Neuron (in vitro differentiated cells): ENCODE measurements at regions not wholly inside any gene's neighbourhood (a gene's known extent, or its start where the extent isn't known, plus 50 kb on each side); places are given as distances from the start of the nearest gene placed in this dataset.
"Not testable (repeated sequence)": the region's sequence is repeated elsewhere in the genome, so short reads cannot be mapped to it uniquely, and the experiment has no call there.

Experiments used
- H2AFZ ChIP-seq: one replicate; pipeline ENCODE4 v1.6.1; 2013; ENCODE audit warnings: low read depth, mild to moderate bottlenecking, inconsistent platforms, low read length, moderate library complexity
- H3K27me3 ChIP-seq: one replicate; pipeline ENCODE4 v1.6.1; 2013; ENCODE audit warnings: low read length; ENCODE audit not compliant: insufficient read depth
- H3K36me3 ChIP-seq: one replicate; pipeline ENCODE4 v1.6.1; 2013; ENCODE audit warnings: low read length; ENCODE audit not compliant: insufficient read depth
- H3K4me1 ChIP-seq: one replicate; pipeline ENCODE4 v1.6.1; 2013; ENCODE audit warnings: low read length; ENCODE audit not compliant: insufficient read depth
- H3K4me3 ChIP-seq: 2 replicates; pipeline ENCODE4 v1.5.1; 2013; ENCODE audit warnings: mild to moderate bottlenecking, low read length, moderate library complexity
- H3K9me3 ChIP-seq: one replicate; pipeline ENCODE4 v1.6.1; 2013; ENCODE audit warnings: low read length

DNA sequence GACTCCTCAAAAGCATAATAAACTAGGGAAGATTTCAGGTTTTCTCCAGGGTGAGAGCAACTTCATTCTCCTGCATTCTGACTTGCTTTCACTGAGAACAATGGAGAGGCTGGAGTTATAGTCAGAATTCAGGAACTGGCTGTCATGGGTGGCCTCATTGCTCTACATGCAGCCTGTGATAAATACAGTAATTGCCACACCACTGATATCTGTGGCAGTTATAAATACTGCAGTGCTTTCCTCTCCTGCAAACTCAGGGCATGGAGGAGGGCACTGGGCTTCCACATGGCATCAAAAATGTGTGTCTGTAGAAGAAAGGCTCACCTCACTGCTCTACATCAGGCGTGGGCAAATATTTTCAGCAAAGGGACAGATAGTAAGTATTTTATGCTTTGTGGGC is 510.2 kb downstream of the ZNF516 start:
- no peak overlapping the region for H2AFZ ChIP-seq
- no peaks in the 10 kb centered on the region for H3K27me3 ChIP-seq
- no peaks in the 10 kb centered on the region for H3K4me1 ChIP-seq
- H3K36me3 ChIP-seq, result no peaks in the 10 kb centered on the region
- no peak overlapping the region for H3K4me3 ChIP-seq
- H3K9me3 ChIP-seq, result no peaks in the 10 kb centered on the region

DNA sequence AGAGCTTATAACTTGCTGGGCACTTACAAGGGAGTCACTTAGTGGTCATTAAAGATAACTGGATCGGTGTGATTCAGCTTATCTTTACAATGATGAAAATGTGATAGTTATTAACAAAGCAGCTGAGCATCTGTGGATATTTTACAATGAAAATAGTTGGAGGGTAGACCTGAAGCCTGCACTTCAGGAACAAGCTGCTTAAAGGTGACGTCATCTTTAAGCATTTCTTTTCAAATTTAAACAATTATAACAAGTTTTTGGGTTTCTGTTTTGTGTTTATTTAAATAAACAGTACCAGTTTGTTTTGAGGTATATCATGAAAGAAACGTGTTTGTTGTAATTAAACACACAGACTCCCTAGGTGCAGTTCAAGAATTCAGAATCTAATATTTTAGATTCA is 513.9 kb downstream of the ZNF516 start:
- no peaks in the 10 kb centered on the region for H3K27me3 ChIP-seq
- no peaks in the 10 kb centered on the region for H3K36me3 ChIP-seq
- no peaks in the 10 kb centered on the region for H3K9me3 ChIP-seq
- H3K4me3 ChIP-seq, result no peak overlapping the region
- H2AFZ ChIP-seq, result no peak overlapping the region
- H3K4me1 ChIP-seq, result no peaks in the 10 kb centered on the region

DNA sequence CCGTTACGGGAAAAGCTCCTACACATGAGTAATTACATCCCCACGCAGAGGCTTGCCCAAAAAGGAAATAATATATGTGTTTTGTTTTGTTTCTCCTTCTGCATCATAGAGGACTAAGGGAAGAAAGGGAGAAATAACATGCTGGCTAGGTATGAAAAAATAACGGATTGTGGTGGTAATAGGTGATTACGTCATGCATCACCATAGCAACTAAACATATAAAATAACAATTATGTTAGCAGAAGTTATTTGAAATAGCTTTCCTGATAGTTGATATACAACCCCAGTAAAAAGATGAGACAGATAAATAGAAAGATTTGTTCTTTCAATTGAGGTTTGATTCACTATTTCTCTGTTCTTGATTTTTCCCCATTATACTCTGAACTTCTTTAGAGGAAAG is 518.0 kb downstream of the ZNF516 start:
- H3K27me3 ChIP-seq, result no peaks in the 10 kb centered on the region
- H2AFZ ChIP-seq, result no peak overlapping the region
- no peak overlapping the region for H3K4me3 ChIP-seq
- H3K9me3 ChIP-seq, result no peaks in the 10 kb centered on the region
- H3K36me3 ChIP-seq, result no peaks in the 10 kb centered on the region
- H3K4me1 ChIP-seq, result no peaks in the 10 kb centered on the region

DNA sequence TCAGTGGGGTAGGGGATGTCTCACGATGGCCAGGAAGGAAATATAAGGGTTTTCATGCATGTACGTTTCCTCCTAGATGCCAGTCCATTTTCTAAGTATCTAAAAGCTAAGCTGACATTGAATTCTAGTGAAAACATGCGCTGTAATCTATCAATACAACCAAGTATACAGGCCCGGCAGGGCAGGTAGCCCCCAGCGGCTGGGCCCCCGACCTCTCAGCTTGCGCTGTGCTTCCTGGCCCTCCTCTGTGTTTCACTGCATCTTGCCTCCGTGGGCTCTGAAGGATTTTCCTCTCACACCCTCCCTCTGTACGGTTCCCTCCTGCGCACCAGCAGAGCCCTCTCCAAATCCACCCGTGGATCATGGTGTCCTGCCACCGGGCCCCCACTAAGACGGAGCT is 524.8 kb downstream of the ZNF516 start:
- H3K36me3 ChIP-seq, result no peaks in the 10 kb centered on the region
- no peaks in the 10 kb centered on the region for H3K4me1 ChIP-seq
- no peak overlapping the region for H2AFZ ChIP-seq
- H3K27me3 ChIP-seq, result no peaks in the 10 kb centered on the region
- no peaks in the 10 kb centered on the region for H3K9me3 ChIP-seq
- no peak overlapping the region for H3K4me3 ChIP-seq

DNA sequence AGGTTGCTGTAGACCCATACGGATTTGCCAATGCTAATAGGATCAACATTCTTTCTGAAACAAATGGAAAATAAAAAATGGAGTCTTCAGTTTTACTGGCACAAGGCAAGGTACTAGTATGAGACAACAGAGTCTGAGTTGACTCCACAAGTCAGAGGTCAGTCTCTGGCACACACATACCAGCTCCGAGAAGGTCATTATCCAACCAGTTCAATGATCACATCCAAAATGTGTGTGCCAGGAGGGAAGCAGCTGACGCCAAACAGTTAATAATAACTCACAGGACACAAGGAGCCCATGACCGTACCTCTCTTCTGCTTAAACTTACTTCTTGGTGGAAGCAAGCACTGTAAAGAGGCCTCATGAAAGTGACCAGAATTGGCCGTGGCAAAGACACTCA is 528.6 kb downstream of the ZNF516 start:
- Histone ChIP-seq H3K4me1 (no peaks in the 10 kb centered on the region), H3K27me3 (no peaks in the 10 kb centered on the region)

DNA sequence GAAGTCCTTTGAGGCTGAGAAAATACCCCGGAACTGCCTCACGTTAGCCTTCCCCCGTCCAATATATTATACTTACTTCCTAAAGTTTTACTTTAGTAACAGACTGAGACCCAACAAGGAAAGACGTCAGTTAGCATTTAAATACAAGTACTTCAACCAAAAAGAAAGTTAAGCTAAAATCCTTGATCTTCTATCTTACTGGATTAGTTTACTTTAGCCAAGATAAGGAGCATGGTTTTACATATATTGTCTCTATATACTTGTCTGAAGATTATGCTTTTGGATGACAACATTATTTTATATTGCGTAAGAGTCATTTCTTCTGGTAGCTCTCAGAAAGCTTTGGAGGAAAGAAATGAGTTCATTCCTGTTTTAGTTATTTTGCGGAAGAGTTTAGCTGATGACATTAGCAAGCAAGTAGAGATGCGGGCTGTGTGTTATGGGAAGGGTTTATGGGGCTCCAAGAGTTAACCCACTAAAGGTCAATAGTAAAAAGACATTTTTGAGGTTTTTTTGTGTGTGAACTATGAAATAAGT is 532.9 kb downstream of the ZNF516 start:
- Histone ChIP-seq H2AFZ (no peak overlapping the region), H3K4me1 (no peaks in the 10 kb centered on the region)

More for the DNA sequence above, 528.6 kb downstream of the ZNF516 start:
- H3K4me3 ChIP-seq, result no peak overlapping the region
- H2AFZ ChIP-seq, result no peak overlapping the region
- no peaks in the 10 kb centered on the region for H3K36me3 ChIP-seq
- no peaks in the 10 kb centered on the region for H3K9me3 ChIP-seq

DNA sequence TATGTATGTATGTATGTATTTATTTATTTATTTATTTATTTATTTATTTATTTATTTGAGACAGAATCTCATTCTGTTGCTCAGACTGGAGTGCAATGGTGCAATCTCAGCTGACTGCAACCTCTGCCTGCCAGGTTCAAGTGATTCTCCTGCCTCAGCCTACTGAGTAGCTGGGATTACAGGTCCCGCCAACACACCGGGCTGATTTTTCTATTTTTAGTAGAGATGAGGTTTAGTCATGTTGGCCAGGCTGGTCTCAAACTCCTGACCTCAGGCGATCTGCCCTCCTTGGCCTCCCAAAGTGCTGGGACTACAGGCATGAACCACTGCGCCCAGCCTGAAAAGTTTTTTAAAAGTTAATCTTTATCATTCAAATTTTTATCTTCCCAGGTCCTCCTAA is 532.9 kb upstream of the SMIM21 start:
- H3K9me3 ChIP-seq, H2AFZ ChIP-seq, H3K4me1 ChIP-seq, H3K27me3 ChIP-seq, H3K36me3 ChIP-seq, H3K4me3 ChIP-seq: not testable (repeated sequence)

More for the DNA sequence above, 532.9 kb downstream of the ZNF516 start:
- Histone ChIP-seq H3K36me3 (no peaks in the 10 kb centered on the region), H3K9me3 (no peaks in the 10 kb centered on the region), H3K27me3 (no peaks in the 10 kb centered on the region), H3K4me3 (no peak overlapping the region)

DNA sequence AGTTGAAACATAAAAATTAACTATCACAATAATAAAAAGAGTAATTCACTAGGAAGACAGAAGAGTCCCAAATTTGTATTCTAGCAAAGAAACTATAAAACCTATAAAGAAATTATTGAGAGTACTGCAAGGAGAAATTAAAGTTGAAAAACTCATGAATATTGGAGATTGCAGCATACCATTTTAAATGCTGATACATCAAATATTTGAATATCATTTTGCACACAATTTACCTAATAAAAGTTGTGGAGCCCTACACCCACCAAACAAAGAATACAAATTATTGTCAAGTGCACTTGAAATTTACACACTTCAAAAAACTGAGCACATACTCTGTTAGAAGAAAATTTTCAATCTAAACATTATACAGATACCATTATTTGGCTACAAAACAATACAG is 531.6 kb upstream of the SMIM21 start:
- H3K4me3 ChIP-seq, result no peak overlapping the region
- no peaks in the 10 kb centered on the region for H3K4me1 ChIP-seq
- H2AFZ ChIP-seq, result no peak overlapping the region
- H3K9me3 ChIP-seq, result no peaks in the 10 kb centered on the region
- H3K27me3 ChIP-seq, result no peaks in the 10 kb centered on the region
- no peaks in the 10 kb centered on the region for H3K36me3 ChIP-seq

DNA sequence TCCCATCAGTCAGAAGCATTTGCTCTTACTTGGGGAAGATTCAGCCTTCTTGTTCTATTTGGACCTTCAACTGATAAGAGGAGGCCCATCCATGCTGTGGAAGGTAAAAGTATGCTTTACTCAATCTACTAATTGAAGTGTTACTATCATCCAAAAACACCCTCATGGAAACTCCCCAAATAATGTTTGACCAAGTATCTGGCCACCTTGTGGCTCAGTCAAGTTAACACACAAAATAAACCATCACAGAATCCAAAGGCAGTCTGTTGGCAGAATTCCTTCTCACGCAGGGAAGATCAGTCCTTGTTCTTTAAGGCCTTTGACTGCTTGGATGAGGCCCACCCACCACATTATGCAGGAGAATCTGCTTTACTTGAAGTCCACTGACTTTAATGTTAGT is 531.2 kb upstream of the SMIM21 start:
- H3K36me3 ChIP-seq, result no peaks in the 10 kb centered on the region
- no peak overlapping the region for H2AFZ ChIP-seq
- no peaks in the 10 kb centered on the region for H3K4me1 ChIP-seq
- H3K4me3 ChIP-seq, result no peak overlapping the region
- H3K27me3 ChIP-seq, result no peaks in the 10 kb centered on the region
- no peaks in the 10 kb centered on the region for H3K9me3 ChIP-seq

DNA sequence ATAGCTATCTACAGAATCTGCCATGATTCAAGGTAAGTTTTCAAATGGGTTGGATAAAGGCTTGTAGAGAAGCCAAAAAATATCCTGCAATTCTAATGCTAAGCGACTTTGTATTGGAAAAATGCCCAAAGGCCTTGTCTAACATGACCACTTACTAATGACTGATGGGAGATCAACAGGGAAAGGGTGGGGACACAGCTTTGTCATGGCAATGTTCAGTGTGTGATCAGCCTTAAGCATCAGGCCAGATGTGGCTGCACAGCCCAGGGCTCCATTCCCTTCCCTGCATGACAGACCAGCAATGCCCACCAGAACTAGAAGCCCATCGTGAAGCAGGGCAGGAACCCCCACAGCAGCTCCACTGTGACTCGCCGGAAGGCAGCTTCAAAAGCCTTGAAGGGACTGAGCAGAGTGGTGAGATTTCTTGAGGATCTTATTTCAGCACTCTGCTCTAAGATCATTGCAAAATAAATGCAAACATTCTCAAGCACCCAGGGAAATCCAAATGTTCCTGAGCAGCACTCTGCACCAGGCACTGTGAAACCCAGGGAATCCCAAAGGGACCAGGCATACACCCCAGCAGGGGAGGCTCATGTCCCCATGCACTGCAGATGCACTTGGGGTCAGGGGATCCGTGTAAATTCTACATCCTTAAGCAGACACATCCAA is 517.9 kb upstream of the SMIM21 start:
- Histone ChIP-seq H3K4me1 (no peaks in the 10 kb centered on the region), H3K9me3 (no peaks in the 10 kb centered on the region), H3K4me3 (no peak overlapping the region), H2AFZ (no peak overlapping the region), H3K36me3 (no peaks in the 10 kb centered on the region), H3K27me3 (no peaks in the 10 kb centered on the region)

DNA sequence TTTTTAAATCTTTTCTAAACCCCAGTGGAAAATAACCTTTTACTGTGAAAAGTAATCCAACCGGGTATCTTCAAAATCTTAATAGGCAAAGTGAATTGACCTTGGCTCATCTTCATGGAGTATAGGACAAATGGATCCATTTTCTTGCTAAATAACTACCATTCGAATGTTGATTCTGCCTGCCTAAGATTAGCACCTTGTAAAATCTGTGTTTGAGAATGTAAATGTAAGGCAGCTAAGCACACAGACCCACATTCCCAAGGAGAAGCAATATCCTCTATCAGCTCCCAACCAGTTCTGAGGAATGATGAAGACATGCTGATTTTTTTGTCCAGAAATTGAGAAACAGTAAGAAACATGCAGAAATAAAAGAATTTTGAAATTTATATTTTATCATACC is 509.8 kb upstream of the SMIM21 start:
- Histone ChIP-seq H3K4me1 (no peaks in the 10 kb centered on the region), H3K4me3 (no peak overlapping the region), H3K9me3 (no peaks in the 10 kb centered on the region), H3K27me3 (no peaks in the 10 kb centered on the region), H3K36me3 (no peaks in the 10 kb centered on the region), H2AFZ (no peak overlapping the region)

DNA sequence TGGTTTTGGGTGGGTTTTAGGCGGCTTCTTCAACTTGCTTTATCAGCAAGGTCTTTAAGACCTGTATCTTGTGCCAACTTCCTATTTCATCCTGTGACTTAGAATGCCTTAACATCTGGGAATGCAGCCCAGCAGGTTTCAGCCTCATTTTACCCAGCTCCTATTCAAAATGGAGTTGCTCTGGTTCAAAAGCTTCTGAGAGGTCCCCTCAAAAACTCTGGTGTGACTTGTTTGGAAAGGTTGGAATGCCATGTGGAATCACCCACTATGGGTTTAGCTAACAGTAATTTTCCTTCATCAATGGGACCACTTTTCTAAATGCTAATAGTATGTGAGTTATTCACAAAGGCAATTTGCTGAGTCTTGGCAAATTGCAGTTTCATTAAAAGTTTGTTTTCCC is 509.4 kb upstream of the SMIM21 start:
- H3K4me1 ChIP-seq, result no peaks in the 10 kb centered on the region
- H2AFZ ChIP-seq, result no peak overlapping the region
- H3K4me3 ChIP-seq, result no peak overlapping the region
- no peaks in the 10 kb centered on the region for H3K36me3 ChIP-seq
- no peaks in the 10 kb centered on the region for H3K27me3 ChIP-seq
- H3K9me3 ChIP-seq, result no peaks in the 10 kb centered on the region

DNA sequence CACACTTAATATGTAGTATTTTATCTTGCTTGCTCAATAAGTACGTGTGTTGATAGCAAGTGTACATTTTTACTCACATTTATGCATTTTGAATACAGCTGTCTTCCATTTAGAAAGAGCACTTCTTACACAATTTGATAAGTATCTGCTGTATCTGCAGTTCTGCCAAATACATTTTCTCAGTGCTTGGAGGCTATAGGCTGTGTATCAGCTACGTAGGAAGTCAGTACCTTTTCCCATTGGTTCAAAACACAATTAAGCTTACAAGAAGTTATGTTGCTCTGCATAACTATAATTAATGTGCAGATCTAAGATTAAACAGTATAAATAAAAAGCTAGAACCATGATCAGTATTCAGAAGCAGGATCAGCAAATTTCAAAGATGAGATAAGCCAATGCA is 503.6 kb upstream of the SMIM21 start:
- no peaks in the 10 kb centered on the region for H3K4me1 ChIP-seq
- no peaks in the 10 kb centered on the region for H3K36me3 ChIP-seq
- no peaks in the 10 kb centered on the region for H3K27me3 ChIP-seq
- no peak overlapping the region for H2AFZ ChIP-seq
- H3K4me3 ChIP-seq, result no peak overlapping the region
- H3K9me3 ChIP-seq, result no peaks in the 10 kb centered on the region

DNA sequence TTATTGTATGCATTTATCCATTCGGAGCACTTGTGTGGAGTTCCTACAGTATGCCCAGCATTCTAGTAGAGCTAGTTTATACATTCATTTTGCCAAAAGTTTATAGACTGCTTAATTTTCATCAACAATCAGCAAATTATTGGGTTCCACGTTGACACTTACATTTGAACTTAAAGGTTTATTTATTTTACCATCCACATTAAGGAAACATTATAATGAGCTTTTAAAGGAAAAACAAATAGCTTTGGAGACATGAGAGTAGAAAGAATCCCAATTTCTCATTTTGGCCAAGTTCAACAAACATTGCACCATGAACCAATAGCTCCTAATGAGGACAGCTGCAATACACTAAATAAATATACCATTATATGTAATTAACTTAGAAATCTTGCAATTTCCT is 501.2 kb upstream of the SMIM21 start:
- Histone ChIP-seq H3K9me3 (no peaks in the 10 kb centered on the region), H3K4me3 (no peak overlapping the region), H3K4me1 (no peaks in the 10 kb centered on the region), H2AFZ (no peak overlapping the region), H3K36me3 (no peaks in the 10 kb centered on the region), H3K27me3 (no peaks in the 10 kb centered on the region)
